ENCODE measurements at regions not wholly inside any gene's neighbourhood (a gene's known extent, or its start where the extent isn't known, plus 50 kb on each side); places are given as distances from the start of the nearest gene placed in this dataset.

DNA sequence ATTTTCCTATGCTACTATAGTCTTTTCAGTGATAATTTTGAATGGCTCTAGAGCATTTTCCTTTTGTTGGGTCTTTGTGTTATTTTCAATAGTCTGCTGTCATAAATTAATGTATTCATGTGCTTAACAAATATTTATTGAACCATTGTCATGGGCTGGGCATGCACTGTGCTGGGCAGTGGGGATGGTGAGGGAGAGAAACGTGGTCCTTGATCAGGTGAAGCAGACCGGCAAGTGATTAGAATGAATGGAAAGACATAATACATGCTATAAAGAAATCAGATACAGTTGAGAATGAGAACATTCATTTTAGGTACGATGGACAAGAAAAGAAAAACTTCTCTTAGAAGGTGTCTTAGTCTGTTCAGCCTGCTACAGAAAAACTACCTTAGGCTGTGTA lies 66.1 kb downstream of the KIF4B start:
- Histone ChIP-seq H3K27me3 (ENCODE audit: control insufficient read depth in 3 of 3, insufficient read depth in 3 of 3, low read depth in 1 of 3, low read length in 3 of 3) (no peaks in the 10 kb centered on the region), H2AK5ac (ENCODE audit: low read depth, low read length) (no peak overlapping the region), H2BK5ac (ENCODE audit: low read length) (no peak overlapping the region), H3K23ac (ENCODE audit: low read depth, low read length, poor library complexity) (no peak overlapping the region), H3K79me1 (ENCODE audit: low read depth, low read length) (no peaks in the 10 kb centered on the region), H2AFZ (ENCODE audit: low read length) (no peak overlapping the region), H2BK120ac (ENCODE audit: low read depth, low read length) (no peak overlapping the region), H3K4me2 (ENCODE audit: insufficient read depth, low read length, poor library complexity, severe bottlenecking) (no peak overlapping the region), H4K91ac (ENCODE audit: low read depth, low read length, poor library complexity) (no peak overlapping the region), H3K36me3 (replicated peaks in 1 of 2; ENCODE audit: control insufficient read depth in 2 of 2, insufficient read depth in 2 of 2, low read length in 2 of 2) (no peaks in the 10 kb centered on the region), H2BK12ac (ENCODE audit: low read length) (no peak overlapping the region), H3K4me3 (ENCODE audit: low read length in 2 of 2) (no peak overlapping the region), H3K4ac (ENCODE audit: low read length) (no peak overlapping the region), H4K8ac (ENCODE audit: low read depth, low read length) (no peak overlapping the region), H3K9ac (ENCODE audit: low read depth, low read length, poor library complexity) (no peak overlapping the region), H3K18ac (ENCODE audit: low read length) (no peak overlapping the region), H2BK15ac (ENCODE audit: low read length) (no peak overlapping the region), H3K14ac (ENCODE audit: low read length) (no peak overlapping the region), H3K4me1 (ENCODE audit: control insufficient read depth in 2 of 2, insufficient read depth in 1 of 2, low read depth in 1 of 2, low read length in 2 of 2) (no peaks in the 10 kb centered on the region), H3K27ac (replicated peaks; ENCODE audit: low read length) (no peak overlapping the region), H3K9me3 (replicated peaks in 1 of 2; ENCODE audit: control insufficient read depth in 2 of 2, insufficient read depth in 1 of 2, low read depth in 1 of 2, low read length in 2 of 2) (no peaks in the 10 kb centered on the region)
- no CpG with 5 or more reads among the region's 3 CpGs for WGBS, 2 donors (ENCODE audit: extremely low coverage in 2 of 2, insufficient read length in 2 of 2, insufficient replicate concordance in 1 of 2)
- DNase-seq (ENCODE audit: low spot score): no peak

DNA sequence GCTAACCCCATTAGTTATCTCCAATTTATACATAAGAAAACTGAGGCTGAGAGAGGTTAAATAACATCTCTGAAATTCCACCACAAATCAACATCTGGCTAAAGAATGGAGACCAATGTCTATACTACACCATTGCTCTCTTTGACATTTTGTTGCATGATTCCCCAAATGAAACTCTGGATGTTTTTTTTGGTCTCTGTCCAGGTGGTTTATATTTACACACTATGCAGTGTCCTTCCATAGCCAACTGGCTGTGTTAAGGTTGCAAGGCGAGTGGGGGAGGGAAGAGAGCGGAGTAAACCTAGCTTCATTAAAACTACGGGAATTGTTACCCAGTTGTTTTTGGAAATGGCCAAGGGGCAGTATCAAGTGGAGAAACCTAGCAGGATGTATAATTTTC lies 67.2 kb downstream of the KIF4B start:
- H2BK5ac ChIP-seq (ENCODE audit: low read length): no peak overlapping the region
- H2BK12ac ChIP-seq (ENCODE audit: low read length): no peak overlapping the region
- DNase-seq (ENCODE audit: low spot score): no peak
- H3K4me3 ChIP-seq (ENCODE audit: low read length in 2 of 2): no peak overlapping the region
- H3K4ac ChIP-seq (ENCODE audit: low read length): no peak overlapping the region
- H3K4me1 ChIP-seq (ENCODE audit: control insufficient read depth in 2 of 2, insufficient read depth in 1 of 2, low read depth in 1 of 2, low read length in 2 of 2): no peaks in the 10 kb centered on the region
- no peak overlapping the region for H3K4me2 ChIP-seq (ENCODE audit: insufficient read depth, low read length, poor library complexity, severe bottlenecking)
- no peaks in the 10 kb centered on the region for H3K36me3 ChIP-seq (replicated peaks in 1 of 2; ENCODE audit: control insufficient read depth in 2 of 2, insufficient read depth in 2 of 2, low read length in 2 of 2)
- no peaks in the 10 kb centered on the region for H3K27me3 ChIP-seq (ENCODE audit: control insufficient read depth in 3 of 3, insufficient read depth in 3 of 3, low read depth in 1 of 3, low read length in 3 of 3)
- H3K9ac ChIP-seq (ENCODE audit: low read depth, low read length, poor library complexity): no peak overlapping the region
- no CpG with 5 or more reads among the region's 3 CpGs for WGBS, 2 donors (ENCODE audit: extremely low coverage in 2 of 2, insufficient read length in 2 of 2, insufficient replicate concordance in 1 of 2)
- H4K8ac ChIP-seq (ENCODE audit: low read depth, low read length): no peak overlapping the region
- no peak overlapping the region for H3K14ac ChIP-seq (ENCODE audit: low read length)
- H3K18ac ChIP-seq (ENCODE audit: low read length): no peak overlapping the region
- H4K91ac ChIP-seq (ENCODE audit: low read depth, low read length, poor library complexity): no peak overlapping the region
- no peak overlapping the region for H2BK120ac ChIP-seq (ENCODE audit: low read depth, low read length)
- no peak overlapping the region for H3K27ac ChIP-seq (replicated peaks; ENCODE audit: low read length)
- H3K79me1 ChIP-seq (ENCODE audit: low read depth, low read length): no peaks in the 10 kb centered on the region
- H3K9me3 ChIP-seq (replicated peaks in 1 of 2; ENCODE audit: control insufficient read depth in 2 of 2, insufficient read depth in 1 of 2, low read depth in 1 of 2, low read length in 2 of 2): no peaks in the 10 kb centered on the region
- no peak overlapping the region for H2AFZ ChIP-seq (ENCODE audit: low read length)
- H3K23ac ChIP-seq (ENCODE audit: low read depth, low read length, poor library complexity): no peak overlapping the region
- H2BK15ac ChIP-seq (ENCODE audit: low read length): no peak overlapping the region
- no peak overlapping the region for H2AK5ac ChIP-seq (ENCODE audit: low read depth, low read length)

- no peak overlapping the region for H2BK15ac ChIP-seq (ENCODE audit: low read length)
- H3K14ac ChIP-seq (ENCODE audit: low read length): no peak overlapping the region
- H3K23ac ChIP-seq (ENCODE audit: low read depth, low read length, poor library complexity): no peak overlapping the region
- no peaks in the 10 kb centered on the region for H3K79me1 ChIP-seq (ENCODE audit: low read depth, low read length)
- H3K4me1 ChIP-seq (ENCODE audit: control insufficient read depth in 2 of 2, insufficient read depth in 1 of 2, low read depth in 1 of 2, low read length in 2 of 2): no peaks in the 10 kb centered on the region
- no peak overlapping the region for H2AK5ac ChIP-seq (ENCODE audit: low read depth, low read length)
- H4K8ac ChIP-seq (ENCODE audit: low read depth, low read length): no peak overlapping the region
- DNase-seq (ENCODE audit: low spot score): no peak
- H3K27ac ChIP-seq (replicated peaks; ENCODE audit: low read length): no peak overlapping the region
- no peaks in the 10 kb centered on the region for H3K36me3 ChIP-seq (replicated peaks in 1 of 2; ENCODE audit: control insufficient read depth in 2 of 2, insufficient read depth in 2 of 2, low read length in 2 of 2)
- no peak overlapping the region for H3K4ac ChIP-seq (ENCODE audit: low read length)
- H2BK12ac ChIP-seq (ENCODE audit: low read length): no peak overlapping the region
- H3K9ac ChIP-seq (ENCODE audit: low read depth, low read length, poor library complexity): no peak overlapping the region
- no peak overlapping the region for H3K4me3 ChIP-seq (ENCODE audit: low read length in 2 of 2)
- WGBS, 2 donors (ENCODE audit: extremely low coverage in 2 of 2, insufficient read length in 2 of 2, insufficient replicate concordance in 1 of 2): no CpG with 5 or more reads among the region's 3 CpGs
- H3K27me3 ChIP-seq (ENCODE audit: control insufficient read depth in 3 of 3, insufficient read depth in 3 of 3, low read depth in 1 of 3, low read length in 3 of 3): no peaks in the 10 kb centered on the region
- H2BK120ac ChIP-seq (ENCODE audit: low read depth, low read length): no peak overlapping the region
- no peak overlapping the region for H4K91ac ChIP-seq (ENCODE audit: low read depth, low read length, poor library complexity)
- no peak overlapping the region for H3K4me2 ChIP-seq (ENCODE audit: insufficient read depth, low read length, poor library complexity, severe bottlenecking)
- no peaks in the 10 kb centered on the region for H3K9me3 ChIP-seq (replicated peaks in 1 of 2; ENCODE audit: control insufficient read depth in 2 of 2, insufficient read depth in 1 of 2, low read depth in 1 of 2, low read length in 2 of 2)
- no peak overlapping the region for H3K18ac ChIP-seq (ENCODE audit: low read length)
- no peak overlapping the region for H2AFZ ChIP-seq (ENCODE audit: low read length)
- no peak overlapping the region for H2BK5ac ChIP-seq (ENCODE audit: low read length)
Observed at GRCh38 chr5:155081618-155082017, 68.1 kb downstream of the KIF4B start.

GRCh38 chr5:155082401-155082800 lies 68.8 kb downstream of the KIF4B start:
- no peak for DNase-seq (ENCODE audit: low spot score)
- Histone ChIP-seq H3K18ac (ENCODE audit: low read length) (no peak overlapping the region), H3K14ac (ENCODE audit: low read length) (no peak overlapping the region), H2AK5ac (ENCODE audit: low read depth, low read length) (no peak overlapping the region), H3K36me3 (replicated peaks in 1 of 2; ENCODE audit: control insufficient read depth in 2 of 2, insufficient read depth in 2 of 2, low read length in 2 of 2) (no peaks in the 10 kb centered on the region), H4K8ac (ENCODE audit: low read depth, low read length) (no peak overlapping the region), H3K79me1 (ENCODE audit: low read depth, low read length) (no peaks in the 10 kb centered on the region), H3K4me2 (ENCODE audit: insufficient read depth, low read length, poor library complexity, severe bottlenecking) (no peak overlapping the region), H3K27ac (replicated peaks; ENCODE audit: low read length) (no peak overlapping the region), H3K4me3 (ENCODE audit: low read length in 2 of 2) (no peak overlapping the region), H3K9ac (ENCODE audit: low read depth, low read length, poor library complexity) (no peak overlapping the region), H3K4me1 (ENCODE audit: control insufficient read depth in 2 of 2, insufficient read depth in 1 of 2, low read depth in 1 of 2, low read length in 2 of 2) (no peaks in the 10 kb centered on the region), H3K27me3 (ENCODE audit: control insufficient read depth in 3 of 3, insufficient read depth in 3 of 3, low read depth in 1 of 3, low read length in 3 of 3) (no peaks in the 10 kb centered on the region), H3K4ac (ENCODE audit: low read length) (no peak overlapping the region), H3K23ac (ENCODE audit: low read depth, low read length, poor library complexity) (no peak overlapping the region), H3K9me3 (replicated peaks in 1 of 2; ENCODE audit: control insufficient read depth in 2 of 2, insufficient read depth in 1 of 2, low read depth in 1 of 2, low read length in 2 of 2) (no peaks in the 10 kb centered on the region), H2BK120ac (ENCODE audit: low read depth, low read length) (no peak overlapping the region), H2BK15ac (ENCODE audit: low read length) (no peak overlapping the region), H2AFZ (ENCODE audit: low read length) (no peak overlapping the region), H2BK12ac (ENCODE audit: low read length) (no peak overlapping the region), H2BK5ac (ENCODE audit: low read length) (no peak overlapping the region), H4K91ac (ENCODE audit: low read depth, low read length, poor library complexity) (no peak overlapping the region)
- no CpG with 5 or more reads among the region's 4 CpGs for WGBS, 2 donors (ENCODE audit: extremely low coverage in 2 of 2, insufficient read length in 2 of 2, insufficient replicate concordance in 1 of 2)
